GM18861 (cell line): ENCODE measurements at regions not wholly inside any gene's neighbourhood (a gene's known extent, or its start where the extent isn't known, plus 50 kb on each side); places are given as distances from the start of the nearest gene placed in this dataset.
A peak's percentile ranks its signal among the peaks of the same experiment; 100 is the strongest.
"Not testable (repeated sequence)": the region's sequence is repeated elsewhere in the genome, so short reads cannot be mapped to it uniquely, and the experiment has no call there.

Source experiments
- ATAC-seq: cut with Tn5 transposase; IDR thresholded peaks from one replicate; pipeline ENCODE4 v1.9.1; 2021; ENCODE audit not compliant: unreplicated experiment

- ATAC-seq: not testable (repeated sequence)
These were observed 136.9 kb downstream of the OR2B2 start for GRCh38 chr6:27775138-27775795.

- ATAC-seq: not testable (repeated sequence)
These were observed 138.0 kb downstream of the OR2B2 start for GRCh38 chr6:27774264-27774600.

- not testable (repeated sequence) for ATAC-seq
These were observed 138.5 kb downstream of the OR2B2 start for GRCh38 chr6:27773542-27774263.

- peak; percentile 49 for ATAC-seq
These were observed 139.8 kb downstream of the OR2B2 start for GRCh38 chr6:27772261-27773001.

GRCh38 chr6:27771235-27771634 is 141.0 kb downstream of the OR2B2 start:
- ATAC-seq: no peak

GRCh38 chr6:27770724-27771123 is 141.5 kb downstream of the OR2B2 start:
- no peak for ATAC-seq

- ATAC-seq: no peak
These were observed 143.6 kb downstream of the OR2B2 start for GRCh38 chr6:27768556-27768955.

- ATAC-seq: no peak
These were observed 144.3 kb downstream of the OR2B2 start for GRCh38 chr6:27767851-27768250.

GRCh38 chr6:27766405-27766804 is 145.8 kb downstream of the OR2B2 start:
- no peak for ATAC-seq

GRCh38 chr6:27765028-27765590 is 147.1 kb downstream of the OR2B2 start:
- ATAC-seq: no peak

GRCh38 chr6:27761391-27761790 is 150.8 kb downstream of the OR2B2 start:
- ATAC-seq: no peak

- no peak for ATAC-seq
These were observed 151.7 kb downstream of the OR2B2 start for GRCh38 chr6:27760464-27760863.

GRCh38 chr6:27759930-27760329 is 152.3 kb downstream of the OR2B2 start:
- ATAC-seq: no peak

GRCh38 chr6:27758491-27758890 is 153.7 kb downstream of the OR2B2 start:
- ATAC-seq: no peak

- no peak for ATAC-seq
These were observed 154.9 kb downstream of the OR2B2 start for GRCh38 chr6:27757307-27757706.

GRCh38 chr6:27755768-27756167 is 156.4 kb downstream of the OR2B2 start:
- ATAC-seq: no peak

GRCh38 chr6:27754408-27754782 is 157.8 kb downstream of the OR2B2 start:
- ATAC-seq: no peak

- ATAC-seq: peak; percentile 35
These were observed 158.4 kb downstream of the OR2B2 start for GRCh38 chr6:27753668-27754407.

- no peak for ATAC-seq
These were observed 159.9 kb downstream of the OR2B2 start for GRCh38 chr6:27752038-27752885.

- no peak for ATAC-seq
These were observed 163.5 kb downstream of the OR2B2 start for GRCh38 chr6:27748661-27749060.
